NCI-H345 (cell line): ENCODE measurements at regions not wholly inside any gene's neighbourhood (a gene's known extent, or its start where the extent isn't known, plus 50 kb on each side); places are given as distances from the start of the nearest gene placed in this dataset.

Experiments used
- DNase-seq: peaks from one replicate; lab custom pipeline; 2025; lab: John Stamatoyannopoulos, UW

GRCh38 chr4:180909279-180909678 is 1333.9 kb upstream of the TENM3 start:
- no peak for DNase-seq

GRCh38 chr4:180913750-180914149 is 1329.5 kb upstream of the TENM3 start:
- no peak for DNase-seq

GRCh38 chr4:180923486-180923885 is 1319.7 kb upstream of the TENM3 start:
- no peak for DNase-seq

DNA sequence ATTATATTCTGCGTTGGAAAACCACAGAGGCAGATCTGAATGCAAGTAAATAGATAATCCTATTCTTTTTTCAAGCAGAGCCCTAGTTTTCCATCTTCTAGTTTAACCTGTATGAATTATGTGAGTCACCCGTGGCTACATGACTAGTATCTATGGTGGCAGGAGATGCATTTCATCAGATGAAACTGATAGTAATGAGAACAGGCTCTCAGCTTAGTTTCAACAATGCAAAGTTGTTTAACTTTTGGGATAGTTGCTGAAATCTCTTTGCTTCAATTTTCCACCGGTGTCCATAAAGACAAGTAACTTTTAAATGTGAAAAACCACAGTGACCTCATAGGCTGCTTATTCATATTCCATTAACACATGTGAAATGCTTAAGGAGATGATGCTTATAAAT is 1317.4 kb upstream of the TENM3 start:
- DNase-seq = no peak

GRCh38 chr4:180926277-180926676 is 1316.9 kb upstream of the TENM3 start:
- DNase-seq = no peak

DNA sequence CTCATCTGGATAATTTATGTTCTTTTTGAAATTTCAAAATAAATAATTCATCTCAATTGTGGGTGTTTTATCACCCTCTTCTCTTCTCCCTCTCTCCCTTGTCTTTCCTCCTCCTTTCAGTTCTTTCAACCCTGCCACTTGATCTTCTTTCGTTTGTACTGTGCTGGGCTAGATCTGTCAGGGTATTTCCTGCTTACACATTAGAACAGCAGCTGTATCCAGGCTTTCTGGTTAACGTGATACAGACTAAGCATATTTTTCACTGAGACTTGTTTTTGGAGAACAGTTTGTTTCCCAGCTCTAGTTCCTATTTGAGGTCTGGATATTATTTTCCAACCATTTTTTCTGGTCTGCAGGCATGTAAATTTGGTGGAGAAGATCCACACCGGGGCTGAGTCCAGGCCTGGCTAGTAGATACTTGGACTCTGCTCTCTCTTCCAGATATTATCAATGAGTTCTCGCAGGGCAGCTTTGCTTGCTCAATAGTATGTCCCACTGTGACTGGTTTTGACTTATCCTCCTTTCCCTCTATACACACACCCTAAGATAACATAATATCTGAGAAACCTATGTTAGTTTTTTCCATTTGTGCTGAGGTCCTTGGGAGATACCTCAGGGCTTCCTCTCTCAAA is 1310.7 kb upstream of the TENM3 start:
- DNase-seq = no peak

DNA sequence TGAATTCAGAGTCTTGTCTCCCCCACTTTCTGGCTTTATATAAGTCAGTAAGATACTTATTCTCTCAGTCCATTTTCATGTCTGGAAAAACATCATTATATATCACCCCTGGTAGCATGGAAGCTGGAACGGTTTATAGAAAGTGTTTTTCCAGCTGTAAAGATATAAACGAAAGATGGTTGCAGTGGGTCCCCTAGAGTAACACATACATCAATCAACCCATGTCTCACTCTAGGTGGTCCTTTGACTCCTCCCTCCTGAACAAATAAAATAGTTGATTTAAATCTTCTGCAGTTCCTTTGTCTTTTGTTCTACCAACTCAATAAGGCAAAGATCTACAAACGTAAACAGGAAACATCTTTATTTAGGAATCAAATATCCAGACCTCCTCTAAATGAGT is 1306.1 kb upstream of the TENM3 start:
- no peak for DNase-seq

GRCh38 chr4:180940680-180941079 is 1302.5 kb upstream of the TENM3 start:
- no peak for DNase-seq

DNA sequence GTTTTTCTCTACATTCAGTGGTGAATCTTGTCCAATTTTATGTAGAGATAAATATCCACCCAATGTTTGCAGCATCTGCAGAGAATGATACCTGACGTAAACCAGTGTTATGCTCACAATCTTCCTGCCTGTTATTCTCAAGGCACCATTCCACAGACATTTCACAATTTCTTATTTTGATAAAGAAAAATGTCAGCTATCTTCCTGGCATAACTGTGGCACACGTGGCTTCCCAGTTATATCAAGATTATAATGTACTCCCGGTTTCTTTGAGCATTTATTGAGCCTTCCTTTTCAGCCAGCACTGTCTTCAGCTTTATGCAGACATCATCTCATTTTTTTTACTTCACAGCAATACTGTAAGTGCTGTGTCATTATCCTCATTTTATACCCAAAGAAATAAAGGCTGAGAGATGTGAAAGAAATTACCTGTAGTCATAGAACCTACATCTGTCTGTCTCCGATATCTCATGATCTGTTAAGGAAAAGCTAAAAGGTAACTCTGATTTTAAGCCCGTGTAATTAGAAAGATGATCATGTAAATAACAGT is 1300.8 kb upstream of the TENM3 start:
- DNase-seq = no peak

GRCh38 chr4:180946188-180946587 is 1297.0 kb upstream of the TENM3 start:
- DNase-seq = no peak

DNA sequence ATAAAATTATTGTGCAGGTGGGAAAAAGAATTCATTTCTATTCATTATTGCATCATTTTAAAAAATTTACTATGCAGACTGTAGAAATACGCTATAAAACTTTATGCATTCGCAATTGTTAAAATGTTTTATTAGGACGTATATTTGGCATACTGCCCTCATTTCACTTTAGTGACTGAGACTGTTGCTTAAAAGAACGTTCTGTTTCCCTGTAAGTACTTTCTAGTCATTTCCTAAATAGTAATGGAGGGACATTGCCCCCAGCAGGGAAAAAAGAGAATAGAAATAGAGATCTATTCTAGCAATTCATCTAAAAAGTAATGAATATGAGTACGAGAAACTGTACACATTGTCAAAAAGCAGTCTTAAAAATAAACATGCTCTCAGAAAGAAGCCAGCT is 1295.8 kb upstream of the TENM3 start:
- DNase-seq = no peak

- DNase-seq = no peak
These were observed 1293.6 kb upstream of the TENM3 start for GRCh38 chr4:180949424-180950213.

GRCh38 chr4:180950377-180950776 is 1292.8 kb upstream of the TENM3 start:
- DNase-seq = no peak

- no peak for DNase-seq
These were observed 1291.9 kb upstream of the TENM3 start for GRCh38 chr4:180951312-180951711.

- no peak for DNase-seq
These were observed 1289.6 kb upstream of the TENM3 start for GRCh38 chr4:180953572-180953971.

GRCh38 chr4:180960743-180961401 is 1282.3 kb upstream of the TENM3 start:
- DNase-seq = no peak

GRCh38 chr4:180962268-180962667 is 1280.9 kb upstream of the TENM3 start:
- no peak for DNase-seq

- no peak for DNase-seq
These were observed 1276.9 kb upstream of the TENM3 start for GRCh38 chr4:180966312-180966711.

- DNase-seq = no peak
These were observed 1275.3 kb upstream of the TENM3 start for GRCh38 chr4:180967936-180968335.

DNA sequence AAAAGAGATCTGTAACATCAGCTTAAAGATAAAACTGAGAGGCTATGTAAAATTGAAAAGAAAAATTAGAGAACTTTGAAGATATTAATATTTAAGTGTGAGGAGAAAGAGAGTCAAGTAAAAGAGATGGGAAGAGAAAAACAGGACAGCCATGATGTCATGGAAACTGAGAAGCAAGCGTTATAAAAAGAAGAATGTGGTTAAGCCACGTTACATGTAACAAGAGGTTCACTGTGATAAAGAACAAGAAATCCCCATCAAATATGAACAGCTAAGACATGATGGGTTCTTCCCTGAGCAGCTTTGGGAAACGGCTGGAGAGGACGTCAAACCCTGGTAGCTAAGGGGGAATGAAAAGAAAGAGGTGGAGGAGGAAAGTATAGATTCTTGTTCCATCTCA is 1269.3 kb upstream of the TENM3 start:
- no peak for DNase-seq

DNA sequence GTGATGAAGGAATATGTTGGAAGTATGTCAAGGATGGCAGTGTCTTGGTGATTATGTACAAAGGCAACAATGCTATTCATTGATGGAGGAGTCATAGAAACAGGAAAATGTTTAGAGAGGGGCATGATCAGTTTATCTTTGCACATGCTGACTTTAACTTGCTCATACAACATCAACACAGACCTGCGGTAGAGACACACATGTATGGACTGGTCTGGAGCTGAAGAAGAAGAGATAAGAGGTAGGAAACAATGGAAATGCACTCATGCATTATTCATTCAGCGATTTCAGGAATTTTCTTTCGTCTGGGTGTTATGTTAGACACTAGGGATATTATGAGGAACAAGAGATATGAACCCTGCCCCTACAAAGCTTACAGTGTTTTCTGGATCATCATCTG is 1252.3 kb upstream of the TENM3 start:
- DNase-seq = no peak

- no peak for DNase-seq
These were observed 1249.9 kb upstream of the TENM3 start for GRCh38 chr4:180993244-180993836.

DNA sequence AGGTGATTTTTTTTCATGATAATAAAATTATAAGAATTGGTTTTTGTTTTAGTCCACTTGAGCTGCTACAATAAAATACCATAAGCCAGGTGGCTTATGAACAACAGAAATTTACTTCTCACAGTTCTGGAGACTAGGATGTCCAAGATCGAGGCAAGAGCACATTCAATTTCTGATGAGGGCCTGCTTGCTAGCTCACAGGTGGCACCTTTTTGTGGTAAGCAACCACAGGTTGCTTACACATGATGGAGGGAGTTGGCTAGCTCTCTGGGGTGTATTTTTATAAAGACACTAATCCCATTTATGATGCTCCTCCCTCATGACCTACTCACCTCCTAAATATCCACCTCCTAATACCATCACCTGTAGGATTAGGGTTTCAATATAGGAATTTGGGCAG is 1248.5 kb upstream of the TENM3 start:
- no peak for DNase-seq
